ENCODE measurements at regions not wholly inside any gene's neighbourhood (a gene's known extent, or its start where the extent isn't known, plus 50 kb on each side); places are given as distances from the start of the nearest gene placed in this dataset.
A peak's percentile ranks its signal among the peaks of the same experiment; 100 is the strongest.

DNA sequence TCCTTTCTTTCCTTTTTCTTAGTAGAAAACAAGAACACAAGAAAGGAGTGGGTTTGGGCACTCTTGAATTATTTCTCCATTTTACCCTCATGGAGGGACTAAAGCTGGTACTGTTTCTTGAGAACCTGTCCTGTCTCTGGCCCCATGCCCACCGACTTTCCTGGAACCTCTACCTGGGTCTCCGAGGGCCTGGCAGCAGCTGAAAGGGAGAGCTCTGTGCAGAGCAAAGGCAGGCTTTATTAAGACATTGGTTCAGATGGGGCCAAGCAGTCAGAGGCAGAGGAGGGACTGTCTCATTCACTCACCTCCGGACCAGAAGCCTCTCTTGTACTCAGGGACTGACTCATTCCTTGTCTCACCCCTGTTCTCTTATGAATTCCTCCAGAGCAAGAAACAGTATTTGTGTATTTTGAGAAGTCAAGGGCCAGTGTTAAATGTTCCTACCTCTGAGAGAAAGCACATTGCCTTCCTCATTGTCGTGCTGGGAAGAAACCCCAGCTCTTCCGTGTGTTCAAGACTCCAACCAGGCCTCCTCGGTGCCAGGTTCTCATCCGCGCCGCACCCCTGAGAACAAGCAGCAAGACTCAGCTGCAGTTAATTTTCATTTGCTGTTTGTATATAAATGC lies 201.9 kb upstream of the NT5C1B start:
- Histone ChIP-seq H3K27ac (no peak overlapping the region), H3K36me3 (no peaks in the 10 kb centered on the region), H3K4me1 (ENCODE audit: insufficient read depth) (no peaks in the 10 kb centered on the region), H3K9me3 (no peaks in the 10 kb centered on the region), H3K27me3 (no peaks in the 10 kb centered on the region), H3K4me3 (no peak overlapping the region)
- intact Hi-C loops (cut with DNase I) = no loop called here
- no peak for DNase-seq
- 89 to 92% (median 91%) methylated on average over 9 of the region's 9 CpGs for WGBS, 3 donors
- TF ChIP-seq POLR2A (IDR thresholded peaks at IDR 0.05) = no peak
- no peak for TF ChIP-seq EP300 (IDR thresholded peaks at IDR 0.05)
- TF ChIP-seq CTCF (IDR thresholded peaks at IDR 0.05) = no peak

- Histone ChIP-seq H3K27ac (no peak overlapping the region), H3K36me3 (no peaks in the 10 kb centered on the region), H3K4me3 (no peak overlapping the region), H3K27me3 (no peaks in the 10 kb centered on the region), H3K4me1 (ENCODE audit: insufficient read depth) (no peaks in the 10 kb centered on the region), H3K9me3 (no peaks in the 10 kb centered on the region)
- intact Hi-C loops (cut with DNase I) = no loop called here
- 48 to 78% (median 58%) methylated on average over 3 of the region's 3 CpGs for WGBS, 3 donors
- TF ChIP-seq EP300 (IDR thresholded peaks at IDR 0.05) = no peak
- TF ChIP-seq POLR2A (IDR thresholded peaks at IDR 0.05) = no peak
- TF ChIP-seq CTCF (IDR thresholded peaks at IDR 0.05) = no peak
- DNase-seq = no peak
These were observed 201.3 kb upstream of the NT5C1B start for GRCh38 chr2:18790509-18791171.

- no peaks in the 10 kb centered on the region for H3K36me3 ChIP-seq
- no peaks in the 10 kb centered on the region for H3K4me1 ChIP-seq (ENCODE audit: insufficient read depth)
- no peak overlapping the region for H3K4me3 ChIP-seq
- H3K27ac ChIP-seq = no peak overlapping the region
- DNase-seq = peak in 2 of 5 donors; percentile 16 to 20
- no peak for TF ChIP-seq POLR2A (IDR thresholded peaks at IDR 0.05)
- no peak for TF ChIP-seq EP300 (IDR thresholded peaks at IDR 0.05)
- no peak for TF ChIP-seq CTCF (IDR thresholded peaks at IDR 0.05)
- 71 to 76% (median 72%) methylated on average over 5 of the region's 5 CpGs for WGBS, 3 donors
- intact Hi-C loops (cut with DNase I) = no loop called here
- H3K27me3 ChIP-seq = no peaks in the 10 kb centered on the region
- H3K9me3 ChIP-seq = no peaks in the 10 kb centered on the region
These were observed 199.2 kb upstream of the NT5C1B start for GRCh38 chr2:18788592-18788991.

- Histone ChIP-seq H3K4me3 (no peak overlapping the region), H3K4me1 (ENCODE audit: insufficient read depth) (no peaks in the 10 kb centered on the region), H3K9me3 (no peaks in the 10 kb centered on the region), H3K27me3 (no peaks in the 10 kb centered on the region), H3K27ac (no peak overlapping the region), H3K36me3 (no peaks in the 10 kb centered on the region)
- intact Hi-C loops (cut with DNase I) = no loop called here
- WGBS, 3 donors = 83 to 88% (median 87%) methylated on average over 2 of the region's 2 CpGs
- no peak for DNase-seq
- TF ChIP-seq EP300 (IDR thresholded peaks at IDR 0.05) (no peak), CTCF (IDR thresholded peaks at IDR 0.05) (no peak), POLR2A (IDR thresholded peaks at IDR 0.05) (no peak)
These were observed 198.4 kb upstream of the NT5C1B start for GRCh38 chr2:18787726-18788125.

Measured in ovary (tissue), 7 donors.